H1 (cell line): ENCODE measurements at regions not wholly inside any gene's neighbourhood (a gene's known extent, or its start where the extent isn't known, plus 50 kb on each side); places are given as distances from the start of the nearest gene placed in this dataset.

ENCODE experiments used
- JUND ChIP-seq: IDR thresholded peaks from 2 replicates; pipeline ENCODE4 v1.6.1; 2011; ENCODE audit warnings: mild to moderate bottlenecking, improper control_type of control experiment, low read length
- RAD21 ChIP-seq, 2 experiments: IDR thresholded peaks in 1 of 2; conservative IDR thresholded peaks in 1 of 2; 2 replicates each; pipeline ENCODE4 v1.6.1; 2011; ENCODE audit warnings: low read depth in 2 of 2, low read length in 2 of 2, improper control_type of control experiment in 1 of 2, inconsistent platforms in 1 of 2, mild to moderate bottlenecking in 1 of 2, moderate library complexity in 1 of 2

- no peak for TF ChIP-seq RAD21 (IDR thresholded peaks at IDR 0.05 in 1 of 2, conservative IDR thresholded peaks at IDR 0.05 in 1 of 2; ENCODE audit: low read depth in 2 of 2, low read length in 2 of 2)
- no peak for TF ChIP-seq JUND
These were observed 593.2 kb downstream of the BRD1 start (continued) for GRCh38 chr22:49234459-49234858.
